ENCODE measurements at regions not wholly inside any gene's neighbourhood (a gene's known extent, or its start where the extent isn't known, plus 50 kb on each side); places are given as distances from the start of the nearest gene placed in this dataset.

GRCh38 chr5:82833277-82833676, 243.9 kb downstream of the TMEM167A start (continued):
- no peak for TF ChIP-seq GZF1 (CRISPR knock-in tag; IDR thresholded peaks at IDR 0.05)

- no peak overlapping the region for H3K4me3 ChIP-seq (replicated peaks in 1 of 3; ENCODE audit: insufficient read depth in 1 of 3, low read depth in 2 of 3, low read length in 3 of 3)
- H3K9ac ChIP-seq (ENCODE audit: insufficient read depth, low read depth, low read length), result no peak overlapping the region
- no peaks in the 10 kb centered on the region for H3K79me2 ChIP-seq (ENCODE audit: insufficient read depth, low read length)
- no peaks in the 10 kb centered on the region for H4K20me1 ChIP-seq (ENCODE audit: insufficient read depth, low read length)
- H3K9me3 ChIP-seq (ENCODE audit: low read length), result peaks cover 12% of the 10 kb centered on the region; the same call in 1 of the 2 replicates
- WGBS (ENCODE audit: low lambda C conversion rate), result 45% methylated on average over 2 of the region's 2 CpGs
- H2AFZ ChIP-seq (ENCODE audit: low read length), result no peak overlapping the region
- intact Hi-C loops (cut with micrococcal nuclease; ENCODE audit: unreplicated experiment) (no loop called here), in situ Hi-C loops (cut with HindIII; ENCODE audit: extremely low pct_ligation_motif_present, low pct_unique_long_range_greater_than_20kb) (no loop called here)
- H3K4me2 ChIP-seq (ENCODE audit: low read depth, low read length), result no peak overlapping the region
- CTCF ChIA-PET (ENCODE audit: low intra/inter-chr PET ratio, low total read pairs), result no interaction called here
- FAIRE-seq, result no peak
- H3K4me1 ChIP-seq (ENCODE audit: insufficient read depth, low read length), result no peaks in the 10 kb centered on the region
- no peaks in the 10 kb centered on the region for H3K36me3 ChIP-seq (replicated peaks in 1 of 2; ENCODE audit: control insufficient read depth in 1 of 2, insufficient read depth in 2 of 2, low read length in 2 of 2)
- no peak for ATAC-seq
- H3K27ac ChIP-seq (ENCODE audit: extremely low read length, insufficient read depth, low read length), result no peak overlapping the region
- POLR2A ChIA-PET, result no interaction called here
- H3K27me3 ChIP-seq (ENCODE audit: control insufficient read depth in 1 of 2, insufficient read depth in 2 of 2, low read length in 2 of 2), result no peaks in the 10 kb centered on the region
- BruUV-seq (replicated peaks), result no TSS peak
- no peak for DNase-seq (ENCODE audit: low spot score)
- TF ChIP-seq, protein P1, sequence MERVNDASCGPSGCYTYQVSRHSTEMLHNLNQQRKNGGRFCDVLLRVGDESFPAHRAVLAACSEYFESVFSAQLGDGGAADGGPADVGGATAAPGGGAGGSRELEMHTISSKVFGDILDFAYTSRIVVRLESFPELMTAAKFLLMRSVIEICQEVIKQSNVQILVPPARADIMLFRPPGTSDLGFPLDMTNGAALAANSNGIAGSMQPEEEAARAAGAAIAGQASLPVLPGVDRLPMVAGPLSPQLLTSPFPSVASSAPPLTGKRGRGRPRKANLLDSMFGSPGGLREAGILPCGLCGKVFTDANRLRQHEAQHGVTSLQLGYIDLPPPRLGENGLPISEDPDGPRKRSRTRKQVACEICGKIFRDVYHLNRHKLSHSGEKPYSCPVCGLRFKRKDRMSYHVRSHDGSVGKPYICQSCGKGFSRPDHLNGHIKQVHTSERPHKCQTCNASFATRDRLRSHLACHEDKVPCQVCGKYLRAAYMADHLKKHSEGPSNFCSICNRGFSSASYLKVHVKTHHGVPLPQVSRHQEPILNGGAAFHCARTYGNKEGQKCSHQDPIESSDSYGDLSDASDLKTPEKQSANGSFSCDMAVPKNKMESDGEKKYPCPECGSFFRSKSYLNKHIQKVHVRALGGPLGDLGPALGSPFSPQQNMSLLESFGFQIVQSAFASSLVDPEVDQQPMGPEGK (CRISPR knock-in tag; IDR thresholded peaks at IDR 0.05), result no peak
- no peak for TF ChIP-seq XBP1 (CRISPR knock-in tag; IDR thresholded peaks at IDR 0.05)
- TF ChIP-seq FOSL2 (CRISPR knock-in tag; IDR thresholded peaks at IDR 0.05), result no peak
- no peak for TF ChIP-seq ZNF44 (CRISPR knock-in tag; IDR thresholded peaks at IDR 0.05)
- TF ChIP-seq ZKSCAN8 (CRISPR knock-in tag; IDR thresholded peaks at IDR 0.05; ENCODE audit: borderline replicate concordance), result no peak
- no peak for TF ChIP-seq ZNF816 (CRISPR knock-in tag; IDR thresholded peaks at IDR 0.05; ENCODE audit: borderline replicate concordance)
- TF ChIP-seq GATA4 (IDR thresholded peaks at IDR 0.05; ENCODE audit: borderline replicate concordance, low read depth), result no peak
- no peak for TF ChIP-seq TCF7 (IDR thresholded peaks at IDR 0.05; ENCODE audit: low read depth)
- no peak for TF ChIP-seq SP140L (CRISPR knock-in tag; IDR thresholded peaks at IDR 0.05; ENCODE audit: borderline replicate concordance)
- TF ChIP-seq HMGA1 (CRISPR knock-in tag; conservative IDR thresholded peaks at IDR 0.05), result no peak
- no peak for TF ChIP-seq SOX6 (IDR thresholded peaks at IDR 0.05)
- TF ChIP-seq SOX6 (CRISPR knock-in tag; IDR thresholded peaks at IDR 0.05), result no peak
- no peak for TF ChIP-seq ZKSCAN1 (IDR thresholded peaks at IDR 0.05; ENCODE audit: low read length)
- no peak for TF ChIP-seq ARID5B (CRISPR knock-in tag; IDR thresholded peaks at IDR 0.05)
- no peak for TF ChIP-seq ZNF790 (CRISPR knock-in tag; IDR thresholded peaks at IDR 0.05; ENCODE audit: borderline replicate concordance)
These were observed 244.7 kb downstream of the TMEM167A start for GRCh38 chr5:82832445-82832844.

Data from HepG2 (cell line).